PC-9 (cell line): ENCODE measurements at regions not wholly inside any gene's neighbourhood (a gene's known extent, or its start where the extent isn't known, plus 50 kb on each side); places are given as distances from the start of the nearest gene placed in this dataset.

ENCODE experiments used
- CTCF ChIP-seq: fragments of 200-600 bp; sonication (generic); conservative IDR thresholded peaks from 2 replicates; pipeline ENCODE4 v1.6.1; 2017; ENCODE audit warnings: mixed run types, antibody characterized with exemption, mild to moderate bottlenecking, moderate library complexity
- EZH2 ChIP-seq: fragments of 200-600 bp; sonication (generic); IDR thresholded peaks from 2 replicates; pipeline ENCODE4 v1.8.0; 2017; ENCODE audit warnings: antibody characterized with exemption, low read depth

GRCh38 chr6:148263010-148263409, 79.6 kb upstream of the SASH1 start:
- TF ChIP-seq CTCF = no peak
- TF ChIP-seq EZH2 = no peak
